ENCODE measurements at regions not wholly inside any gene's neighbourhood (a gene's known extent, or its start where the extent isn't known, plus 50 kb on each side); places are given as distances from the start of the nearest gene placed in this dataset.

DNA sequence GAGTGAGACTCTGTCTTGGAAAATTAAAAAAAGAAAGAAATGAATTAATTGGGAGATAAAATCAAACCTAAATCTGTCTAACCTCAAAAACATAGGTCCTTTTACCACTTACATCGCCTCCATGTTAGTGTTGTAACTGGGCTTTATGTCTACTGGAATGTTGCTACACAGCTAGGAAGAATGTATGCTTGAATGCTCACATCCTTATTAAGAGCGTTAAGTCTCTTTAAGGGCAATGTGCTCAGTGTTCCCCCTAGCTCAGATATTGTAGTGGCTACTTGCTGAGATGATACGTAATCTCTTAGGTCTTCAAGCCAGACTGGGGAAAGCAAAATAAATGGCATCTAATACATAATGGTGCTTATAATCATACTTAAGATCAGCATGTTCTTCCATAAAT lies 1072.8 kb downstream of the PDHA2 start:
- Histone ChIP-seq H3K4me3 (no peak overlapping the region), H3K9me3 (no peaks in the 10 kb centered on the region), H3K27ac (no peak overlapping the region), H3K36me3 (no peaks in the 10 kb centered on the region), H3K27me3 (no peaks in the 10 kb centered on the region), H3K4me1 (no peaks in the 10 kb centered on the region)
- no peak for DNase-seq
- intact Hi-C loops (cut with DNase I; ENCODE audit: low total_unique reads): no loop called here
- TF ChIP-seq, protein P1, sequence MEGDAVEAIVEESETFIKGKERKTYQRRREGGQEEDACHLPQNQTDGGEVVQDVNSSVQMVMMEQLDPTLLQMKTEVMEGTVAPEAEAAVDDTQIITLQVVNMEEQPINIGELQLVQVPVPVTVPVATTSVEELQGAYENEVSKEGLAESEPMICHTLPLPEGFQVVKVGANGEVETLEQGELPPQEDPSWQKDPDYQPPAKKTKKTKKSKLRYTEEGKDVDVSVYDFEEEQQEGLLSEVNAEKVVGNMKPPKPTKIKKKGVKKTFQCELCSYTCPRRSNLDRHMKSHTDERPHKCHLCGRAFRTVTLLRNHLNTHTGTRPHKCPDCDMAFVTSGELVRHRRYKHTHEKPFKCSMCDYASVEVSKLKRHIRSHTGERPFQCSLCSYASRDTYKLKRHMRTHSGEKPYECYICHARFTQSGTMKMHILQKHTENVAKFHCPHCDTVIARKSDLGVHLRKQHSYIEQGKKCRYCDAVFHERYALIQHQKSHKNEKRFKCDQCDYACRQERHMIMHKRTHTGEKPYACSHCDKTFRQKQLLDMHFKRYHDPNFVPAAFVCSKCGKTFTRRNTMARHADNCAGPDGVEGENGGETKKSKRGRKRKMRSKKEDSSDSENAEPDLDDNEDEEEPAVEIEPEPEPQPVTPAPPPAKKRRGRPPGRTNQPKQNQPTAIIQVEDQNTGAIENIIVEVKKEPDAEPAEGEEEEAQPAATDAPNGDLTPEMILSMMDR (IDR thresholded peaks at IDR 0.05): no peak
- no peak for TF ChIP-seq POLR2A (IDR thresholded peaks at IDR 0.05)

DNA sequence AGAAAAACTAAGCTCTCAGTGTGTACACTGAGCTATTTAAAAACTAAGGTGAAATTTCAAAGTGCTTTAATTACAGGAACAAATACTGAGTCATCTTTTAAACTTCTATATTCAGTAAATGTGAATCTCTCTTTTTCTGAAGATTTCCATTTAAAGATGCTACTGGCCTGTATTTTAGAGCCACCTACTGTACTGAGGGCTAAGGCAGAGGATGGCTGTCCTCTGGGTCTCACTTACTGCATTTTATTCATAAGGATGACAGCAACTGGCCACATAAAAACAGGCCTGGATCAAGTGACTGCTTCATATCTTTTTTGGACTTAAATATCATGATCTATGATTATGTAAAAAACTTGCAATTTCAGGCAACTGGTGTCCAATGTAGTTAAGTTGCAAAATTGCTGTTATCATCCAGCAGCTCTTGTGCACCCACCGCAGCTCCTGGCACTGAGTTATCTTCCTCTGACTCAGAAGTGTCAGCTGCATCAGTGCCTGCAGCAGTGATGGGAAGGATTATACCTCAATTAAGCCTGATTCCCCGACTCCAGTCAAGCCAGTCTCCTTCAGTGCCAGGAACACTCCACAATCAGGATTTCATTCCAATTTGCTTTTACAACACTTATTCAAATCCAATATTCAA lies 1073.7 kb downstream of the PDHA2 start:
- TF ChIP-seq POLR2A (IDR thresholded peaks at IDR 0.05): no peak
- TF ChIP-seq, protein P1 (IDR thresholded peaks at IDR 0.05): no peak
- Histone ChIP-seq H3K4me3 (no peak overlapping the region), H3K4me1 (no peaks in the 10 kb centered on the region), H3K27me3 (no peaks in the 10 kb centered on the region), H3K9me3 (no peaks in the 10 kb centered on the region), H3K36me3 (no peaks in the 10 kb centered on the region), H3K27ac (no peak overlapping the region)
- intact Hi-C loops (cut with DNase I; ENCODE audit: low total_unique reads): no loop called here
- no peak for DNase-seq

- H3K27ac ChIP-seq: no peak overlapping the region
- peaks cover 0 to 5% of the 10 kb centered on the region in 2 donors for H3K9me3 ChIP-seq
- no peak overlapping the region for H3K4me3 ChIP-seq
- H3K27me3 ChIP-seq: no peaks in the 10 kb centered on the region
- no peak for DNase-seq
- TF ChIP-seq, protein P1 (IDR thresholded peaks at IDR 0.05): no peak
- no peak for TF ChIP-seq POLR2A (IDR thresholded peaks at IDR 0.05)
- H3K4me1 ChIP-seq: no peaks in the 10 kb centered on the region
- H3K36me3 ChIP-seq: no peaks in the 10 kb centered on the region
- intact Hi-C loops (cut with DNase I; ENCODE audit: low total_unique reads): no loop called here
Measured at GRCh38 chr4:96916711-96917110, 1076.8 kb downstream of the PDHA2 start.

- Histone ChIP-seq H3K4me1 (no peaks in the 10 kb centered on the region), H3K27me3 (no peaks in the 10 kb centered on the region), H3K4me3 (no peak overlapping the region), H3K36me3 (no peaks in the 10 kb centered on the region), H3K9me3 (no peaks in the 10 kb centered on the region), H3K27ac (no peak overlapping the region)
- no peak for DNase-seq
- intact Hi-C loops (cut with DNase I; ENCODE audit: low total_unique reads): no loop called here
- TF ChIP-seq, protein P1 (IDR thresholded peaks at IDR 0.05): no peak
- no peak for TF ChIP-seq POLR2A (IDR thresholded peaks at IDR 0.05)
Measured at GRCh38 chr4:96936886-96937285, 1097.0 kb downstream of the PDHA2 start.

GRCh38 chr4:96946552-96946951 lies 1106.7 kb downstream of the PDHA2 start:
- intact Hi-C loops (cut with DNase I; ENCODE audit: low total_unique reads): no loop called here
- no peak for DNase-seq
- no peaks in the 10 kb centered on the region for H3K4me1 ChIP-seq
- H3K36me3 ChIP-seq: no peaks in the 10 kb centered on the region
- no peak for TF ChIP-seq POLR2A (IDR thresholded peaks at IDR 0.05)
- TF ChIP-seq, protein P1 (IDR thresholded peaks at IDR 0.05): no peak
- H3K27ac ChIP-seq: no peak overlapping the region
- H3K4me3 ChIP-seq: no peak overlapping the region
- no peaks in the 10 kb centered on the region for H3K9me3 ChIP-seq
- no peaks in the 10 kb centered on the region for H3K27me3 ChIP-seq
